HepG2 (cell line): ENCODE measurements at regions not wholly inside any gene's neighbourhood (a gene's known extent, or its start where the extent isn't known, plus 50 kb on each side); places are given as distances from the start of the nearest gene placed in this dataset.

Experiments
- ATAC-seq: fragments of 200-7000 bp; cut with Tn5 transposase; 3 replicates; pipeline ENCODE4 v1.9.1; 2020; ENCODE audit warnings: mild to moderate bottlenecking, moderate library complexity
- BruUV-seq: library from RNA; stranded (reverse); fragments of 400-500 nt; replicated peaks from 2 replicates; lab custom pipeline; 2021; lab: Mats Ljungman, UMichigan
- CTCF ChIA-PET: fragments of 300-600 bp; formaldehyde crosslinking; extraction: SDS; loops from one replicate; lab custom pipeline; 2021; ENCODE audit warnings: low total read pairs, inconsistent platforms, low intra/inter-chr PET ratio; lab: Yijun Ruan, JAX
- POLR2A ChIA-PET: fragments of 350-600 bp; sonication (Branson Sonifier 250); formaldehyde crosslinking; loops from one replicate; lab custom pipeline; 2020; ENCODE audit warnings: antibody characterized with exemption, inconsistent platforms; lab: Yijun Ruan, JAX
- DNase-seq: peaks from one replicate; pipeline ENCODE4 v3.0.0-alpha.2; 2015; ENCODE audit warnings: low spot score
- FAIRE-seq: peaks from 3 replicates; lab custom pipeline; 2011; peaks lifted over from hg19 to GRCh38; lab: Jason Lieb, UNC
- H2AFZ ChIP-seq: one replicate; pipeline ENCODE4 v1.6.1; 2011; ENCODE audit warnings: low read length, inconsistent platforms
- H3K27ac ChIP-seq: fragments of 300-600 bp; 3 replicates; pipeline ENCODE4 v1.8.0; 2011; ENCODE audit warnings: mixed run types, mild to moderate bottlenecking, mixed read lengths, low read length, inconsistent platforms; ENCODE audit not compliant: insufficient read depth; ENCODE audit errors: extremely low read length
- H3K27me3 ChIP-seq, 2 experiments: fragments of 200-600 bp in 1 of 2; 2 replicates in 1 of 2; 3 replicates in 1 of 2; pipeline versions ENCODE4 v1.6.0 to v1.8.0; 2011; ENCODE audit warnings: low read length in 2 of 2, mild to moderate bottlenecking in 2 of 2, moderate library complexity in 2 of 2, inconsistent platforms in 1 of 2; ENCODE audit not compliant: insufficient read depth in 2 of 2, control insufficient read depth in 1 of 2
- H3K36me3 ChIP-seq, 2 experiments: fragments of 200-600 bp in 1 of 2; replicated peaks in 1 of 2; 2 replicates in 1 of 2; 3 replicates in 1 of 2; pipeline versions ENCODE4 v1.5.1 to v1.8.0; 2011; ENCODE audit warnings: low read length in 2 of 2, inconsistent platforms in 1 of 2; ENCODE audit not compliant: insufficient read depth in 2 of 2, control insufficient read depth in 1 of 2
- H3K4me1 ChIP-seq: 2 replicates; pipeline ENCODE4 v1.5.1; 2012; ENCODE audit warnings: low read length, inconsistent platforms; ENCODE audit not compliant: insufficient read depth
- H3K4me2 ChIP-seq: 2 replicates; pipeline ENCODE4 v1.6.0; 2011; ENCODE audit warnings: low read depth, low read length, inconsistent platforms
- H3K4me3 ChIP-seq, 3 experiments: fragments of 200-600 bp in 1 of 3; sonication (generic), shearing (Covaris generic) in 1 of 3; replicated peaks in 1 of 3; 2 replicates each; pipeline ENCODE4 v1.5.1; 2011 to 2016; ENCODE audit warnings: low read length in 3 of 3, inconsistent platforms in 2 of 3, low read depth in 2 of 3, mild to moderate bottlenecking in 2 of 3, control low read depth in 1 of 3, mixed read lengths in 1 of 3; ENCODE audit not compliant: insufficient read depth in 1 of 3
- H3K79me2 ChIP-seq: one replicate; pipeline ENCODE4 v1.6.1; 2011; ENCODE audit warnings: low read length, inconsistent platforms; ENCODE audit not compliant: insufficient read depth
- H3K9ac ChIP-seq: 2 replicates; pipeline ENCODE4 v1.6.0; 2011; ENCODE audit warnings: mild to moderate bottlenecking, low read depth, low read length, inconsistent platforms; ENCODE audit not compliant: insufficient read depth
- H3K9me3 ChIP-seq: 2 replicates; pipeline ENCODE4 v1.5.1; 2012; ENCODE audit warnings: mild to moderate bottlenecking, low read length
- H4K20me1 ChIP-seq: 2 replicates; pipeline ENCODE4 v1.6.0; 2011; ENCODE audit warnings: inconsistent platforms, mild to moderate bottlenecking, low read length, moderate library complexity; ENCODE audit not compliant: insufficient read depth
- ARID3A ChIP-seq: IDR thresholded peaks from 2 replicates; pipeline ENCODE4 v1.6.1; 2012; ENCODE audit warnings: low read depth, low read length, improper control_type of control experiment
- ERF ChIP-seq: IDR thresholded peaks from 2 replicates; pipeline ENCODE4 v1.6.1; 2018; ENCODE audit warnings: missing biosample characterization, missing genetic modification reagents
- MEIS2 ChIP-seq: sonication (generic); formaldehyde crosslinking; IDR thresholded peaks from 2 replicates; pipeline ENCODE4 v1.9.0; 2021; ENCODE audit warnings: mild to moderate bottlenecking, missing genetic modification reagents
- RFX5 ChIP-seq: IDR thresholded peaks from 2 replicates; pipeline ENCODE4 v1.6.1; 2011; ENCODE audit warnings: low read depth, low read length, improper control_type of control experiment
- XRCC5 ChIP-seq: fragments of 200-400 bp; formaldehyde crosslinking; optimal IDR thresholded peaks from 2 replicates; pipeline ENCODE3; 2017; ENCODE audit warnings: mild to moderate bottlenecking, low read length
- ZFP82 ChIP-seq: sonication (generic); formaldehyde crosslinking; IDR thresholded peaks from 2 replicates; pipeline ENCODE4 v1.5.1; 2020; ENCODE audit warnings: mild to moderate bottlenecking, missing genetic modification reagents, borderline replicate concordance
- ZKSCAN1 ChIP-seq: fragments of 150-350 bp; IDR thresholded peaks from 2 replicates; pipeline ENCODE4 v1.6.1; 2014; ENCODE audit warnings: low read length
- ZNF615 ChIP-seq: sonication (generic); formaldehyde crosslinking; IDR thresholded peaks from 2 replicates; pipeline ENCODE4 v1.5.0; 2020; ENCODE audit warnings: mild to moderate bottlenecking, missing genetic modification reagents, borderline replicate concordance
- ZNF740 ChIP-seq: sonication (generic); formaldehyde crosslinking; IDR thresholded peaks from 2 replicates; pipeline ENCODE4 v1.4.0; 2020; ENCODE audit warnings: missing genetic modification reagents
- WGBS: methylation state at CpG from one replicate; pipeline ENCODE4 v1.1.6; 2017; ENCODE audit warnings: low lambda C conversion rate; 5-methylcytosine and 5-hydroxymethylcytosine counted together
- in situ Hi-C: cut with HindIII; loops from 2 replicates; pipeline ENCODE4 v1.10.0; 2017; ENCODE audit warnings: low pct_unique_long_range_greater_than_20kb; ENCODE audit not compliant: extremely low pct_ligation_motif_present
- intact Hi-C: fragments of 100-400 bp; cut with micrococcal nuclease; formaldehyde crosslinking; loops from one replicate; pipeline ENCODE4 v1.10.0; 2022; ENCODE audit not compliant: unreplicated experiment
- TF ChIP-seq, protein P1 (sequence below): sonication (generic); formaldehyde crosslinking; IDR thresholded peaks from 2 replicates; pipeline ENCODE4 v1.5.1; 2020; ENCODE audit warnings: missing genetic modification reagents, mild to moderate bottlenecking, borderline replicate concordance
- TF ChIP-seq, protein P2 (sequence below): sonication (generic); formaldehyde crosslinking; IDR thresholded peaks from 2 replicates; pipeline ENCODE4 v1.9.0; 2022; ENCODE audit warnings: low read depth, missing genetic modification reagents

DNA sequence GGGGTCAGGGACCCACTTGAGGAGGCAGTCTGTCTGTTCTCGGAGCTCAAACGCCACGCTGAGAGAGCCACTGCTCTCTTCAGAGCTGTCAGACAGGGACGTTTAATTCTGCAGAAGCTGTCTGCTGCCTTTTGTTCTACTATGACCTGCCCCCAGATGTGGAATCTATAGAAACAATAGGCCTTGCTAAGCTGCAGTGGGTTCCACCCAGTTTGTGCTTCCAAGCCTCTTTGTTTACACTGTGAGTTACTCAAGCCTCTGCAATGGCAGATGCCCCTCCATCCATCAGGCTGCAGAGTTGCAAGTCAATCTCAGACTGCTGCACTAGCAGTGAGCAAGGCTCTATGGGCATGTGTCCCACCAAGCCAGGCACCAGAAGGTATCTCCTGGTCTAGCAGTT lies 158.1 kb downstream of the DTHD1 start (continued):
- TF ChIP-seq, protein P1, sequence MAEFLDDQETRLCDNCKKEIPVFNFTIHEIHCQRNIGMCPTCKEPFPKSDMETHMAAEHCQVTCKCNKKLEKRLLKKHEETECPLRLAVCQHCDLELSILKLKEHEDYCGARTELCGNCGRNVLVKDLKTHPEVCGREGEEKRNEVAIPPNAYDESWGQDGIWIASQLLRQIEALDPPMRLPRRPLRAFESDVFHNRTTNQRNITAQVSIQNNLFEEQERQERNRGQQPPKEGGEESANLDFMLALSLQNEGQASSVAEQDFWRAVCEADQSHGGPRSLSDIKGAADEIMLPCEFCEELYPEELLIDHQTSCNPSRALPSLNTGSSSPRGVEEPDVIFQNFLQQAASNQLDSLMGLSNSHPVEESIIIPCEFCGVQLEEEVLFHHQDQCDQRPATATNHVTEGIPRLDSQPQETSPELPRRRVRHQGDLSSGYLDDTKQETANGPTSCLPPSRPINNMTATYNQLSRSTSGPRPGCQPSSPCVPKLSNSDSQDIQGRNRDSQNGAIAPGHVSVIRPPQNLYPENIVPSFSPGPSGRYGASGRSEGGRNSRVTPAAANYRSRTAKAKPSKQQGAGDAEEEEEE: no peak

- no peaks in the 10 kb centered on the region for H3K27me3 ChIP-seq
- H3K9me3 ChIP-seq: no peaks in the 10 kb centered on the region
- WGBS: 0% methylated on average over 2 of the region's 2 CpGs
- no peak for TF ChIP-seq ZNF615
- no peak for TF ChIP-seq ERF
- no peak for TF ChIP-seq ZKSCAN1
- no peak for TF ChIP-seq ZNF740 (CRISPR knock-in tag)
- TF ChIP-seq, protein P2, sequence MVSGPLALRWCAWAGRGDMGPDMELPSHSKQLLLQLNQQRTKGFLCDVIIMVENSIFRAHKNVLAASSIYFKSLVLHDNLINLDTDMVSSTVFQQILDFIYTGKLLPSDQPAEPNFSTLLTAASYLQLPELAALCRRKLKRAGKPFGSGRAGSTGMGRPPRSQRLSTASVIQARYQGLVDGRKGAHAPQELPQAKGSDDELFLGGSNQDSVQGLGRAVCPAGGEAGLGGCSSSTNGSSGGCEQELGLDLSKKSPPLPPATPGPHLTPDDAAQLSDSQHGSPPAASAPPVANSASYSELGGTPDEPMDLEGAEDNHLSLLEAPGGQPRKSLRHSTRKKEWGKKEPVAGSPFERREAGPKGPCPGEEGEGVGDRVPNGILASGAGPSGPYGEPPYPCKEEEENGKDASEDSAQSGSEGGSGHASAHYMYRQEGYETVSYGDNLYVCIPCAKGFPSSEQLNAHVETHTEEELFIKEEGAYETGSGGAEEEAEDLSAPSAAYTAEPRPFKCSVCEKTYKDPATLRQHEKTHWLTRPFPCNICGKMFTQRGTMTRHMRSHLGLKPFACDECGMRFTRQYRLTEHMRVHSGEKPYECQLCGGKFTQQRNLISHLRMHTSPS: no peak
- TF ChIP-seq RFX5: no peak
- TF ChIP-seq XRCC5: no peak
- TF ChIP-seq ARID3A: no peak
- no peak for TF ChIP-seq MEIS2 (CRISPR knock-in tag)
- TF ChIP-seq ZFP82 (CRISPR knock-in tag): no peak
- H3K9ac ChIP-seq: no peak overlapping the region
- H3K36me3 ChIP-seq: no peaks in the 10 kb centered on the region
- no peak overlapping the region for H3K27ac ChIP-seq
- DNase-seq: no peak
- intact Hi-C loops: no loop called here
- no peak overlapping the region for H3K4me3 ChIP-seq
- no peaks in the 10 kb centered on the region for H3K4me1 ChIP-seq
- in situ Hi-C loops: no loop called here
- no TSS peak for BruUV-seq
- ATAC-seq: no peak
- no peak overlapping the region for H2AFZ ChIP-seq
- no peaks in the 10 kb centered on the region for H4K20me1 ChIP-seq
- POLR2A ChIA-PET: no interaction called here
- CTCF ChIA-PET: no interaction called here
- no peak overlapping the region for H3K4me2 ChIP-seq
- no peak for FAIRE-seq
- H3K79me2 ChIP-seq: no peaks in the 10 kb centered on the region
Measured at GRCh38 chr4:36445480-36445879, 164.1 kb downstream of the DTHD1 start.
